Transverse colon (tissue), 4 donors: ENCODE measurements at regions not wholly inside any gene's neighbourhood (a gene's known extent, or its start where the extent isn't known, plus 50 kb on each side); places are given as distances from the start of the nearest gene placed in this dataset.

Experiments
- DNase-seq: peaks from one replicate; pipeline ENCODE4 v3.0.0-alpha.2; 2019
- H3K27ac ChIP-seq, 4 donors: fragments of 200-600 bp; sonication (generic); 2 replicates each; pipeline ENCODE4 v1.5.1; 2016 to 2018; ENCODE audit warnings: inconsistent platforms in 4 of 4
- H3K27me3 ChIP-seq: fragments of 200-600 bp; sonication (generic); 2 replicates; pipeline ENCODE4 v1.5.1; 2017; ENCODE audit warnings: inconsistent platforms
- H3K36me3 ChIP-seq, 4 donors: fragments of 200-600 bp; sonication (generic); 2 replicates each; pipeline ENCODE4 v1.5.1; 2017 to 2019; ENCODE audit warnings: inconsistent platforms in 4 of 4
- H3K4me1 ChIP-seq, 4 donors: fragments of 200-600 bp; sonication (generic); 2 replicates each; pipeline ENCODE4 v1.5.1; 2017 to 2020; ENCODE audit warnings: inconsistent platforms in 4 of 4
- H3K4me3 ChIP-seq, 4 donors: fragments of 200-600 bp; sonication (generic); 1 replicate in 1 of 4; 2 replicates in 3 of 4; pipeline versions ENCODE4 v1.5.1 to v1.6.1; 2017 to 2019; ENCODE audit warnings: inconsistent platforms in 4 of 4
- H3K9me3 ChIP-seq, 2 donors: fragments of 200-600 bp; sonication (generic); 2 replicates each; pipeline ENCODE4 v1.5.1; 2017 to 2019; ENCODE audit warnings: inconsistent platforms in 2 of 2
- EP300 ChIP-seq: sonication (generic); formaldehyde crosslinking; IDR thresholded peaks from one replicate; pipeline ENCODE4 v1.6.1; 2017; ENCODE audit warnings: antibody characterized with exemption, low read depth
- POLR2A ChIP-seq: fragments of 450-650 bp; IDR thresholded peaks from one replicate; pipeline ENCODE4 v1.6.1; 2016; ENCODE audit warnings: antibody characterized with exemption, mild to moderate bottlenecking, moderate library complexity
- POLR2AphosphoS5 ChIP-seq, 3 donors: sonication (generic); formaldehyde crosslinking; IDR thresholded peaks; one replicate each; pipeline ENCODE4 v1.6.1; 2016; ENCODE audit warnings: antibody characterized with exemption in 3 of 3
- WGBS, 2 donors: methylation state at CpG; one replicate each; pipeline ENCODE4 v1.1.5; 2018; ENCODE audit warnings: low coverage in 1 of 2; 5-methylcytosine and 5-hydroxymethylcytosine counted together
- in situ Hi-C, 4 donors: fragments of 200-750 bp; cut with MboI; loops; one replicate each; pipeline versions ENCODE4 v1.15.0 to v1.15.1; 2017; ENCODE audit warnings: low sequenced_read_pairs in 3 of 4, low pct_ligation_motif_present in 1 of 4, low pct_unique_long_range_greater_than_20kb in 1 of 4
- intact Hi-C: fragments of 100-400 bp; cut with DNase I; formaldehyde crosslinking; loops from one replicate; pipeline ENCODE4 v1.15.1; 2023; ENCODE audit warnings: low total_unique reads
- TF ChIP-seq, protein P1 (sequence below), 5 experiments: fragments of 200-600 bp in 3 of 5; fragments of 450-650 bp in 2 of 5; sonication (generic) in 3 of 5; IDR thresholded peaks; 1 replicate in 2 of 5; 2 replicates in 3 of 5; pipeline ENCODE4 v1.5.1; 2016 to 2017; ENCODE audit warnings: antibody characterized with exemption in 5 of 5, inconsistent platforms in 3 of 5, mild to moderate bottlenecking in 2 of 5, moderate library complexity in 1 of 5

GRCh38 chr10:94138391-94138790 lies 144.7 kb downstream of the PLCE1 start:
- no peak overlapping the region for H3K27ac ChIP-seq
- TF ChIP-seq, protein P1, sequence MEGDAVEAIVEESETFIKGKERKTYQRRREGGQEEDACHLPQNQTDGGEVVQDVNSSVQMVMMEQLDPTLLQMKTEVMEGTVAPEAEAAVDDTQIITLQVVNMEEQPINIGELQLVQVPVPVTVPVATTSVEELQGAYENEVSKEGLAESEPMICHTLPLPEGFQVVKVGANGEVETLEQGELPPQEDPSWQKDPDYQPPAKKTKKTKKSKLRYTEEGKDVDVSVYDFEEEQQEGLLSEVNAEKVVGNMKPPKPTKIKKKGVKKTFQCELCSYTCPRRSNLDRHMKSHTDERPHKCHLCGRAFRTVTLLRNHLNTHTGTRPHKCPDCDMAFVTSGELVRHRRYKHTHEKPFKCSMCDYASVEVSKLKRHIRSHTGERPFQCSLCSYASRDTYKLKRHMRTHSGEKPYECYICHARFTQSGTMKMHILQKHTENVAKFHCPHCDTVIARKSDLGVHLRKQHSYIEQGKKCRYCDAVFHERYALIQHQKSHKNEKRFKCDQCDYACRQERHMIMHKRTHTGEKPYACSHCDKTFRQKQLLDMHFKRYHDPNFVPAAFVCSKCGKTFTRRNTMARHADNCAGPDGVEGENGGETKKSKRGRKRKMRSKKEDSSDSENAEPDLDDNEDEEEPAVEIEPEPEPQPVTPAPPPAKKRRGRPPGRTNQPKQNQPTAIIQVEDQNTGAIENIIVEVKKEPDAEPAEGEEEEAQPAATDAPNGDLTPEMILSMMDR (IDR thresholded peaks at IDR 0.05), result no peak
- TF ChIP-seq EP300, result no peak
- no peak for TF ChIP-seq POLR2AphosphoS5 (IDR thresholded peaks at IDR 0.05)
- no peak for TF ChIP-seq POLR2A
- no peaks in the 10 kb centered on the region for H3K9me3 ChIP-seq
- no peak for DNase-seq
- H3K36me3 ChIP-seq, result no peaks in the 10 kb centered on the region
- in situ Hi-C loops (no loop called here), intact Hi-C loops (no loop called here)
- WGBS, 2 donors, result 86% methylated on average over 2 of the region's 2 CpGs; no CpG with 5 or more reads in 1 of the 2 donors
- H3K4me1 ChIP-seq, result no peaks in the 10 kb centered on the region
- H3K4me3 ChIP-seq, result no peak overlapping the region
- no peaks in the 10 kb centered on the region for H3K27me3 ChIP-seq

DNA sequence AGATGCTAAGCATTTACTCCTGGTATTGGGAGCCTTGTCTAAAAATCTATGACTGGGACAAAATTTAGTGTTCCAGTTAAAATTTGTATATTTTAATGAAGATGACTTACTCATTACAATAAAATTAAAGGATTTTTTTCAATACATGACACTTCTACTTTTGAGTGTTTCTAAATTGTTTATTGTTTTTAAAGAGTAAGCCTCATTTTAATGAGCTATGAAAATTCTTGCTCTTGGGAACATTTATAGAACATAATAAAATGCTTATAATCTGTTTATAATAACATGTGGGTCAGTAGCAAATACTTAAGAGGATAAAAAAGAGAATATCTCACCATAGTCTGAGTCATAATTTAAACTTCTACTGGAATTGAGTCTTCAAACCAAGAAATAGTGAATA lies 149.5 kb downstream of the PLCE1 start:
- no peak overlapping the region for H3K4me3 ChIP-seq
- no peak overlapping the region for H3K27ac ChIP-seq
- H3K36me3 ChIP-seq, result no peaks in the 10 kb centered on the region
- intact Hi-C loops (no loop called here), in situ Hi-C loops (no loop called here)
- H3K27me3 ChIP-seq, result no peaks in the 10 kb centered on the region
- H3K9me3 ChIP-seq, result no peaks in the 10 kb centered on the region
- TF ChIP-seq EP300 (no peak), POLR2A (no peak), POLR2AphosphoS5 (IDR thresholded peaks at IDR 0.05) (no peak)
- TF ChIP-seq, protein P1 (IDR thresholded peaks at IDR 0.05), result no peak
- no peak for DNase-seq
- H3K4me1 ChIP-seq, result no peaks in the 10 kb centered on the region

DNA sequence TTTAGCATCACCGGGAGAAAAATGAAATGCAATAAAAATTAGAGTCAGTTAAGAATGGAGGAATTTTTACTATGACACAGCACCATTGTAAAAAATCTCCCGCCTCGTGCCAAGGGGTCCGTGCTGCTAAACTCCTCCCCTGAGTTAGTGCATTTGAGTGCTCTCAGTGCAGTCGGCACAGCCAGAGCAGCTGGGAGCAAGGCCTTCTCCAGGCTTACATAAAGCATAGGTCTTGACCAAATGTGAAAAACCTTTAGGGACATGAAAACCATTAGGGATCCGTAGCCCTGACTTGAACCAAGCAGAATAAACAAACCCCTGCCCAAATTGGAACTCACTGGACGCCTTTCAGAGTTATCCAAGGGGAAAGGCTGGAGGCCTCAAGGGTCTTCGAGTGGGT lies 152.6 kb downstream of the PLCE1 start:
- Histone ChIP-seq H3K27ac (no peak overlapping the region), H3K36me3 (no peaks in the 10 kb centered on the region), H3K4me3 (no peak overlapping the region), H3K4me1 (no peaks in the 10 kb centered on the region), H3K9me3 (no peaks in the 10 kb centered on the region), H3K27me3 (no peaks in the 10 kb centered on the region)
- TF ChIP-seq, protein P1 (IDR thresholded peaks at IDR 0.05), result no peak
- TF ChIP-seq POLR2A, result no peak
- no peak for TF ChIP-seq POLR2AphosphoS5 (IDR thresholded peaks at IDR 0.05)
- TF ChIP-seq EP300, result no peak
- WGBS, 2 donors, result 67 to 73% methylated on average over 4 to 8 of the region's 8 CpGs
- no peak for DNase-seq
- intact Hi-C loops (no loop called here), in situ Hi-C loops (no loop called here)

- H3K9me3 ChIP-seq, result no peaks in the 10 kb centered on the region
- 88 to 92% methylated on average over 4 to 5 of the region's 5 CpGs for WGBS, 2 donors
- no peak overlapping the region for H3K4me3 ChIP-seq
- H3K27ac ChIP-seq, result no peak overlapping the region
- TF ChIP-seq EP300 (no peak), POLR2A (no peak), POLR2AphosphoS5 (IDR thresholded peaks at IDR 0.05) (no peak)
- TF ChIP-seq, protein P1 (IDR thresholded peaks at IDR 0.05), result no peak
- intact Hi-C loops (no loop called here), in situ Hi-C loops (no loop called here)
- no peaks in the 10 kb centered on the region for H3K27me3 ChIP-seq
- no peak for DNase-seq
- no peaks in the 10 kb centered on the region for H3K36me3 ChIP-seq
- no peaks in the 10 kb centered on the region for H3K4me1 ChIP-seq
Observed at GRCh38 chr10:94146746-94147145, 153.0 kb downstream of the PLCE1 start.
